DMS153 treated with DMSO at 0.1 percent for 48 hours (cell line): ENCODE measurements at regions not wholly inside any gene's neighbourhood (a gene's known extent, or its start where the extent isn't known, plus 50 kb on each side); places are given as distances from the start of the nearest gene placed in this dataset.

Source experiments
- DNase-seq: peaks from one replicate; lab custom pipeline; 2025; ENCODE audit not compliant: unreplicated experiment; lab: John Stamatoyannopoulos, UW

DNA sequence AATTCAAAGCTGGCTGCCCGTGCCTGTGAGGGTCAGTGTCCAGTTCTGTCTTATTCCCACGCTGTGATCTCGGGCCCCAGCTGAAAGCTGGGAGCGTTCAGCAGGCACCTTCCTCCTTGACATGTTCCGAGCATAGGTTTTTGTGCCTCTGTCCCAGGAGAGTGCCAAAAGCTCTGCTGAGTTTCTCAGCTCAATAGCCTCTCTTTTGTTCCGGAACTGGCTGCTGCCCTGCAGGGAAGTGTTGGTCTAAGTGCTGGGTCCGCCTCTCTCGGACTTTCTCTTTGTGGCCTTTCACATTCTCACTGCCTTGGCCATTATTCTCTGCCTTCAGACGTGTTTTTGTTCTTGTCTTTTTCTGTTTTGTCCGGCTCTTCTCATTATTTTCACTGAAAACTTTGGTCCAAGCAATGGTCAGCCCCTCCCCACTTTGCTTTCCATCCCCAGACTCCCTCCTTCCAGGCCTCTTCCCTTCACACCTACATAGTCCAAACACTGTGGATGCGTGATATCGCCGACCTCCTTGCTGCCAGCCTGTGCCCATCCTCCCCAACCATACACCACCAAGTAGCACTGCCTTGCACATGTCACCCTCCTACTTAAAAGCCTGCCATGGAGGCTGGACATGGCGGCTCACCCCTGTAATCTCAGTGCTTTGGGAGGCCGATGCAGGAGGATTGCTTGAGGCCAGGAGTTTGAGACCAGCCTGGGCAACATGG is 233.8 kb downstream of the RHOU start:
- no peak for DNase-seq

DNA sequence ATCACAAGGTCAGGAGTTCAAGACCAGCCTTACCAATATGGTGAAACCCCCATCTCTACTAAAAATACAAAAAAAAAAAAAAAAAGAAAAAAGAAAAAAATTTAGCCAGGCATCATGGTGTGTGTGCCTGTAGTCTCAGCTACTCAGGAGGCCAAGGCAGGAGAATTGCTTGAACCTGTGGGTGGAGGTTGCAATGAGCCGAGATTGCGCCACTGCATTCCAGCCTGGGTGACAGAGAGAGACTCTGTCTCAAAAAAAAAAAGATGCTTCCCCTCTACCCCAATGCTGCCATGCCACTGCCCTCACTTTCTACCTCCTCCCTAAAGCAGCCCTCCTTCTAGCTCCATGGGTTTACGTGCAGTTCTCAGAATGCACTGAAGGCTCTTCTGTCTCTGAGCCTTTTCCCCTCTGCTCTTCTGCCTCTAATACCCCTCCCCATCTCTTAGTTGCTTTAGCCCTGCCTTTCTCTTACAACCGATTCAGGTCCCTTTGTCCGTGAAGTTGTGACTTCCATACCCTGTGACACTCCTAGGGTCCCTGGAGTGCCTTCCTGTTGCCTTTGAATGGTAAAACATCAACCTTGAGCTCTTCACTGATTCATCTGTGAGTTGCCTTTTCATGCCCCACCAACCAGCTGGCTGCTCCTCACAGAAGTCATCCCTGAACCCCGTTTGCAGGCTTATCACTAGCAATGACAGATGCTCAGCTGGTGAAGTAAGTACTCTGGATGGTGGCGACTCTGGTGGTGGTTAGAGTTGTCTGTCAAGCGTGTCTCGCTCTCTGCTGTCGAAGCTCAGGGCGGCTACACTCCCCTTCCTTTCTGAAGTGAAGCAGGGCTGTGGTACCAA is 234.9 kb downstream of the RHOU start:
- no peak for DNase-seq

DNA sequence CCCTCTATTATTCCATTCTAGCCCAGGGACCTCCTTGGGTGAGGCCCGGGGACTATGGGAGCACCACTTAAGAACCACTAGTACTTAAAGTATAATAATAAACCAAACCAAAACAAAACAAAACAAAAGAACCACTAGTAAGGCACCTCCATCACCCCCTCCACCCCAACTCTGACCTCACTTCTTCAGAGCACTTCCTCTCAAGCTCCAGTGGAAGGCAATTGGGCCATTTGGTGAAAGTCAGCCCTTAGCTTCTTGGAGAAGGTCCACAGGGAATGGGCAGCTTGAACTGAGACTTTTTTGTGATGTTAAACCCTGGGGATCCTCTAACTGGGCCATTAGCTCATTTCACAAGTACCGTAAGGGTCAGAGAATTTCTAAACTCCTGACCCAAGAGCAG is 237.3 kb downstream of the RHOU start:
- DNase-seq, result no peak

DNA sequence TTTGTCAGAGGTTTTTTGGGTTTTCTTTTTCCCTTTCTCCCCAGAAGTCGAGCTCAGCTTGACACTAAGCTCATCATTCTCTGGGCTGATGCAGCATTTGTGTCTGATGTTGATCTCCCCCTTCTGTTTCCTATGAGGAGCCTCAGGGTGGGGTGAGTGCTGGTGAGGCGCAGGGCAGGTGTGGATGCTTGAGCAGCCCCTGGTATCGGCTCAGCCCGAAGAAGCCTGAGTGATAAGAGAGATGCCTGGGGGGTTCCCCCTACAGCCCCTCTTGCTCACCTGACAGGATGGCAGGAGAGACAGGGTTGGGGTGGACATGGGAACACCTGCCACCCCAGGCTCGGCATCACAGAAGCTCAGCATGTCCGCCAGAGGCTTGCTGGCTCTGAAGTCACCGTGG is 239.0 kb downstream of the RHOU start:
- DNase-seq, result no peak

DNA sequence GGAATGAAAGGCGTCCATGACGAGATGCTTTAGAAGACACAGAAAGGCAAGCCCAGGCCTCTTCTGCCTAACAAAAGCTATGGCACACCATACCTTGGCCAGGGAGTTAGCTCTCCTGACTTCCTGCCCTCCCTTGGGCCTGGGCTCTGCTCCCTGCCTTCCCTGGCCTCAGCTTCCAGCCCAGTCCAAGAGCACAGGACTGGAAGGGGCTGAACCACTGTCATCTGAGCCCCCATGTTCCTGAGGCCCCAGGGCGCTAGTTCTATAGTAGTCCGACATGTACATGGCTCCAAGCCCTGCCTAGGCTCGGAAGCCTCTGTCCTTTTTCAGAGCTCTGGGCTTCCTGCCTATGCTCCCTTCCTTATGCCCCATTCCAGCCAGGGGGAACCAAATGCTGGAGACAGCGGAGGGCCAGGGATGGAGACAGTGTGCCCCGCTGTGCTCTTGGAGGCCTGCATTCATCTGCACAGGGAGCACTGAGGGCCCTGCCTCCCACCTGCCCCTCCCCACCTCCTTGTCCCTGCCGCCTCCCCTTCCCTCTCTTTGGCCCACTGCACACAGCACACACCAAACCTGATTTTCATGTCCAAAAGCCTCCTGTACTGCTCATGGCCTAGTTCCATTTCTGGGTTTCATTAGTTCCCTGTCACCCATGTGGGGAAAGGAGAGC is 240.1 kb downstream of the RHOU start:
- no peak for DNase-seq

DNA sequence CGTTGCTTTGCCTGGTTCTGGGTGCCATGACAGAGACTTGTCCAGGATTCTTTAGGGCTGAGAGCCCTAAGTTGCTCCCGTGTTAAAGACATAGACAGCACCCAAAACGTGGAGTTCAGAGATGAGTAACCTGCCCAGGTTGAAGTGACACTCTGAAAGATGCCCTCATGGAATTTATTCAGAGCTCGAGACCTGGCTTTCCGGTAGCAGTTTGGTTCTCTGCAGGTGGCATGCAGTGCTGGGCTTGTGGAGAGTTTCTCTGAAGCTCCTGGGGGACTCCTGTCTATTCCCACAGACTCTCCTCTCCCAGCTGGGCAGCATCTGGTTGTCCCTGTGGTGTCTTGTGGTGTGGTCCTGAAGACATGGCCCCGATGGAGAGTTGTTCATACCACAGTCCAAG is 241.0 kb downstream of the RHOU start:
- DNase-seq, result no peak

DNA sequence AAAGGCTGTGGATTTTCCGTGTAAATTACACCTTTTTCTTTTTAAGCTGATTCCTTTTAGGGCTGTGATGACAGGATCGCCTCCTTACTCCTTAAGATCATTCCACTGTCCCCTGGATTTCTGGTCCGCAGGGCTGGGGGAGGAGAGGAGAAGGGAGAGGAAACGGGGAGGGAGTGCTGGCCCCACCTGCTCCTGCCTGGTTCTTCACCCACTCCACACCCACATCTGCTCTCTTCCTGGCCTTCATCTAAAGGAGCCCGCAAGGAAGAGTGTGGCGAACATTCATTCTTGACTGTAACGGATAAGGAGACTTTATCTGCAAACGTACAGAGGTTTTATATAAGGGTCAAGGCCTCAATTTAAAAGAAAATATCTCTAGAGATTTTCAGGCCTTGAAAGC is 242.0 kb downstream of the RHOU start:
- DNase-seq, result no peak

DNA sequence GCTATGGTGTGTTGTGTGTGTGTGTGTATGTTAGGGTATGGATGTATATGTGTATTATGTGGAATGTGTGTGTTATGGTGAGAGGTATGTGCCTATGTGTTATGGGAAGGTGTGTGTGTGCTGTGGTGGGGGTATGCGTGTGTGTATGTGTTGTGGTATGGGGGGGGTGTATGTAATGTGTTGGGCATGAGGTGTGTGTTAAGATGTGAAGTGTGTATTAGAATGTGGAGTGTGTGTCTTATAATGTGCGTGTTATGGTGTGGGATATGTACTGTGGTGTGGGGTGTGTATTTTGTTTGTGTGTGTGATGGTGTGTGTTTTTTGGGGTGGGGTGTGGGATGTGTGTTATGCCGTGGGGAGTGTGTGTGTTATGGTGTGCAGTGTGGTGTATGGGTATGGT is 242.5 kb downstream of the RHOU start:
- DNase-seq, result no peak

DNA sequence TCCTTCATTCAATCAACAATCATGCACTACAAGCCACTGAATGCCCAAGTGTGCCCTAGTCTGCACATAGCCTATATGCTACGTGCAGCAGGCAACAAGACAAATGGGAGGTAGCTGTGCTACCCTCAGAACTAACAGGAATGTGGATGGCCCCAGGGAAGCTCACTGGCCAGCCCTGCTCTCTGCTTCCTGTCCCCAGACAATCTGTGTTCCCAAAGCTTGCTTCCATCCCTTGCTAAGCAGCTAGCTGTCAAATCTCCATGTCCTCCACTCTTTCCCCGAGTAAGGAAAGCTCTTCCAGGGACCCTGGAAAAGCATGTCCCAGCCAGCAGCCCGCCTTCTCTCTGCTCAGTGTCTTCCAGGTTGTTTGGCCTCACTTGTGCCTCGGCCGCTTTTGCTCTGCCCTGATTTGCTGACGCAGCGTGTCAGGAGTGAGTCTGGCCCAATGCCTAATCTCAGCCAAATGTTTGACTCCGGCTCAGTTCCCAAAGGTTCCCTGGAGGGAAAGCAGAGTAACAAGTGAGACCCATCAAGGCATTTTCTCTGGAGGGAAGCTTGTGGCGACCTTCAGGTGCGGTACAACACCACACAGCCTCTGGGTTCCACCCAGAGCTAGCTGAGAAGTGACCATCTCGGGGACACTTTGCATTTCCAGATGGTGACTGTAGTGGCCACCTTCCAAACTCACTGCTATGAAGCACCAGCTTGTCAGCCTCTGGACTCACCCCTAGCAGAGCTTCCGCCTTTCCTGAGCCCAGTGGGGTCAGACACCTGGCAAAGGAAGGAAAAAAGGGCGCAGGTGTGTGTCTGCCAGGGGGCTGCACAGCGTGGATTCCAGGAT is 243.4 kb downstream of the RHOU start:
- no peak for DNase-seq

DNA sequence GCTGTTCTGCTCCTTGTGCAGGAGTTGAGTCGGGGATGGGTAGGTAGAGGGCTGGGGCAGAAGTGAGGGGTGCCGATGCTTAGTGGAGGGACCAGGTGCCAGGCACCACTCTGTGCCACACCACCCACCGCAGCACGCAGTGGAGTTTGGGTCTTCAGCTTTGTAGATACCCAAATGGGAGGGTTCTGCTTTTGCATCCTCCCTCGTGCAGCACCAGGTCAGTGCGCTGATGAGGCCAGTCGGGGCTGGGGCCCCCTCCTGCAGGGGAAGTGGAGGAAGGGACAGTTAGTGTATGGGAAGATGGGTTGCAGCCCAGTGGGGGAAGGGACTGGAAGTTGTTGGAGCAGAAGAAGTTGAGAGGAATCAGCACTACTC is 244.0 kb downstream of the RHOU start:
- no peak for DNase-seq

DNA sequence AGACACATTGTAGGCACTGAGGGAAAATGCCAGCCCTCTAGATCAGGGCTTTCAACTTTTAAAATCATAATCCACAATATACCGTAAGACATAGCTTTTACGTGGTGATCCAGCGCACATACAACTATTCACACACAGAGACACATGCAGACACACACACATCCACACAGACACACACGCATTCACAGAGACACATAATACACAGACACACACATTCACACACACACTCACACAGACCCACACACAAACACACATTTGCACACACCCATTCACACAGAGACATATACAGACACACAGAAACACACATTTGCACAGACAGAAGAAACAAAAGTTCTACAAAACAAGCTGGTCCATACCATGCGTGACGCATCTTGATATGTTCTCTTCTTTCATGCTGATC is 244.5 kb downstream of the RHOU start:
- DNase-seq, result no peak

DNA sequence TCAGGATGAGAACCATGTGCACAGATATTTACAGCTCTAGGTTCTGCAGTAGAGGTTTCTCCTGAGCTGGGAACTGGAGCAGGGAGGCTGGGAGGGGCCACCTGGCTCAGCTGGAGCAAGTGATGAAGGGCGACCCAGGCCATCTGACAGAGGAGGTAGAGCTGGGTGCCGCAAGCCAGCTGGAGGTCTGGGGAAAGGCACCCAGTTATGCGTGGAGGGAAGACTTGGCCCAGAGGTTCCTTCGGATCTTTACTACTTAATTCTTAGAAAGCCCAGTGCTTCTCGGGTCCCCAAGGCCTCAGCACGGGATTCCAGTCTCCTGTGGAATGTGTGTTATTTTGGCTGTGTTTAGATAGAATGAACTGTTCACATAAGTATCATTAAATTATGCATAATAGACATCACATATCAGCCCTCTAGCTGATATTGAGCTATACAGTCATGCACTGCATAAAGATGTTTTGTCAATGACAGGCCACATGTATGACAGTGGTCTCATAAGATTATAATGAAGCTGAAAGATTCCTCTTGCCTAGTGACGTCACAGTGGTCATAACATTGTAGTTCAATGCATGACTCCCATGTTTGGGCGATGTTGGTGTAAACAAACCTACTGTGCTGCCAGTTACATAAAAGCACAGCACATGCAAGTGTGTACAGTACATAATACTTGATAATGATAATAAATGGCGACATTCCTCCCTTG is 245.1 kb downstream of the RHOU start:
- no peak for DNase-seq

DNA sequence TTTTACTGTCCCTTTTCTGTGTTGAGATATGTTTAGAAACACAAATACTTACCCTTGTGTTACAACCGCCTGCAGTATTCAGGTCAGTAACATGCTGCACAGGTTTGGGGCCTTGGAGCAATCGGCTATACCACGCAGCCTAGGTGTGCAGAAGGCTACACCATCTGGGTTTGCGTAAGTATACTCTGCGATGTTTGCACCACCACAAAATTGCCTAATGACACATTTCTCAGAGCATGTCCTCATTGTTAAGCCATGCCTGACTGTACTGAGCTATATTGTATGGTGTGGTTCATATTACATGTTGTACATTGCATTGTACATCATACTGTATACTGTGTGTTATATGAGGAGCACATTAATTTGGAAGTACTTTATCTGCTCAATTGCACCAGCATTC is 247.4 kb downstream of the RHOU start:
- no peak for DNase-seq

DNA sequence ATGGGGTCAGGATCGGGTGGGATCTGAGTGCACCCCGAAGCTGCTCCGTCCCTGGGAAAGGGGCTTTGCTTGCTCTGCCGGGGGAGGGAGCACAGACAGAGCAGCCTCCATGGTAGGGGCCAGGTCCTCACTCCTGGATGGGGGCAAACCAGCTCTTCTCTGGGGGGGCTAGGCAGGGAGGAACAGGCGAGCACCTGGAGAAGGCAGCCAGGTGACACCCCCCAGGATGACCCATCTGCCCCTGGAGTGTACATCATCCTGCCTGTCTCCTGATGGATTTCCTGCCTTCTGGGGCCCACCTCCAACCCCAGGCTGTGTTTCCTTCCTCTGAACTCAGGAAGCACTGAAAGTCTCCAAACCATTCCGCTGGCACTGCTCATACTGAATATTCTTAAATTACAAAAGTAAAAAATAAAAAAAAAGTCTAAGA is 248.0 kb downstream of the RHOU start:
- DNase-seq, result no peak

DNA sequence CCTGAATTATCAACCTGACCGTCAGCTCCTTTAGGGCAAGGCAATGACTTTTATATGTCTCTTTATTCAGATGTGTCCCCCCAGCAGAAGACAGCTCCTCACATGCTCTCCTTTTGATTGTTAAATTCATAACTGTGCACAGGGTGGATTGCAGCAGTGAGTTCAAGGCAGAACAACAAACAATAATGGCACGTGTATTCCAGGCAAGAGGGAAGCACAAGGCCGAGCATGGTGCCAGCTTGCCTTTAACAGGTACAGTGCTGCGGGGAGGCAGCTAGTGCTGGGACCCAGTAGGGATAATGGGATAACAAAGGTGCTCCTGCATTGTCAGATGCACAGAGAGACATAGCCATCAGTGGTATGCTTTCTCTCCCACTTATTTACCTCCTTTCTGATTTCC is 248.4 kb downstream of the RHOU start:
- DNase-seq, result no peak

DNA sequence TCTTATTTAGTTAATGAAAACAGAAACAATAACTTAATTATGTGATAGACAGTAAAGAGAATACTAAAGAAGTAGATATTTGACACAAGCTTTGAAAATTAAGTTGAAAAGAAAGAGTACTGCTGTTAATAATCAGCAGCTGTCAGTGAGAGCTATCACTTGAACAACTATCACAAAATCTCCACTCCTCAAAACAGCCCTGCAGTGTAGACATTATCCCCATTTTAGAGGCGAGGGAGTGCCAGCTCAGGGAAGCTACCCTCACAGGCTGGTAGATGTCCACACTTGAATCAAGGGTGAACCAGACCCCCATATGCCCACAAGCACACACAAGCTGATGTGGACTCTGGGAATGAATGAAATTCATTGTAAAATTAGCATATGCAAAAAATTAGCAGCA is 248.8 kb downstream of the RHOU start:
- no peak for DNase-seq

DNA sequence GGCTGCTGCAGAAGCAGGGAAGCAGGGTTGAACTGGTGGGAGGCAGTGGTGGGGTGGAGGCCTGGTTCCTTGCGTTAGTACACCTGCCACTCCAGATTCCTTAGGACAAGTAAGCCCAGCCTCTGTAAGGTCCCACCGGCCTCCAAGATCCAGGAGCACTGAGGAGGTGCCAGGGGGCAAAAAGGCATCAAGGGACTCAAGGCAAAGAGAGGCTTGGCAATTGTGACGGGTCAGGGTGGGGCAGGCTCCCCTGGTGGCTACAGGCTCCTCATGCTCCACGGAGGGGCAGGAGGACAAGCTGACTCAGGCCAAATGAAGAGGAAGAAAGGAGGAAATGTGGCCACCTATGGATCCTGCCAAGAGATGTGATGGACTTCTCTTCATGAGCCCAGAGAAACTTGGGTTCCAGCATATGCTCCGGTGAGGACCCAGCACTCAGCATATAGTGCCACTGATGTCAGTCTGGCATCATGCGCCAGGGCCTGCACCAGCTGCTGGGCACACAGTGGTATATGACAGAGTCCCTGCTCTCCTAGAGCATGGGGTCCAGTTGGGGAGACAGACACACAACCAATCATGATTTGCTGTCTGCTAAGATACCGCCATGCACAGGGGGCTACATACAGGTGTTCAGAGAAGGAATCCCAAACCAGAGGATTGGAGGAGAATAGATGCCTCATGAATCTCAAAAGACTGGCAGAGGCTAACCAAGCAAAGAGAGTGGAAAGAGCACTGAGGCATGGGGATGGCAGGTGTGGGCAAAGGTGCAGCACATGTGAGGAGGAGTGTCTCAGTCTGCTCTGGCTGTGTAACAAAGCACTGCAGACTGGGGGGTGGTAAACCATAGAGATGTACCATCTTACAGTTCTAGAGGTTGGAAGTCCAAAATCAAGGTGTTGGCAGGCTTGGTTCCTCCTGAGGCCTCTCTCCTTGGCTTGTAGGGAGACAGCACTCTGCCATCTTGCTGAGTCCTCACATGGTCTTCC is 249.7 kb downstream of the RHOU start:
- no peak for DNase-seq

DNA sequence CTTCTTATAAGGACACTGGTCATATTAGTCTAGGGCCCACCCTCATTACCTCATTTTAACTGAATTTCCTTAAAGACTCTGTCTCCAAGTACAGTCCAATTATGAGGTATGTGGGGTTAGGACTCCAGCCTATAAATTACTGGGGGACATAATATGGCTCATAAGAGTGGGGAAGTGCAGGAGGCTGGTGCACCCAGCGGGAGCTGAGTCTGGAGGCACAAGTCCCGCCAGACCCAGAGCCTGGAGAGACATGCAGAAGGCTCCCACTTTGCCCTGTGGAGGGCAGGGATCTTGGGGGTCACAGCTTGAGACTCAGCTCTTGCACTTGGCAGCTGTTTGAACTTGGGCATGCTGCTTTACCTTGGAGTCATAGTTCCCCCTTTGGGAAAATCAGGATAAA is 250.4 kb downstream of the RHOU start:
- no peak for DNase-seq

DNA sequence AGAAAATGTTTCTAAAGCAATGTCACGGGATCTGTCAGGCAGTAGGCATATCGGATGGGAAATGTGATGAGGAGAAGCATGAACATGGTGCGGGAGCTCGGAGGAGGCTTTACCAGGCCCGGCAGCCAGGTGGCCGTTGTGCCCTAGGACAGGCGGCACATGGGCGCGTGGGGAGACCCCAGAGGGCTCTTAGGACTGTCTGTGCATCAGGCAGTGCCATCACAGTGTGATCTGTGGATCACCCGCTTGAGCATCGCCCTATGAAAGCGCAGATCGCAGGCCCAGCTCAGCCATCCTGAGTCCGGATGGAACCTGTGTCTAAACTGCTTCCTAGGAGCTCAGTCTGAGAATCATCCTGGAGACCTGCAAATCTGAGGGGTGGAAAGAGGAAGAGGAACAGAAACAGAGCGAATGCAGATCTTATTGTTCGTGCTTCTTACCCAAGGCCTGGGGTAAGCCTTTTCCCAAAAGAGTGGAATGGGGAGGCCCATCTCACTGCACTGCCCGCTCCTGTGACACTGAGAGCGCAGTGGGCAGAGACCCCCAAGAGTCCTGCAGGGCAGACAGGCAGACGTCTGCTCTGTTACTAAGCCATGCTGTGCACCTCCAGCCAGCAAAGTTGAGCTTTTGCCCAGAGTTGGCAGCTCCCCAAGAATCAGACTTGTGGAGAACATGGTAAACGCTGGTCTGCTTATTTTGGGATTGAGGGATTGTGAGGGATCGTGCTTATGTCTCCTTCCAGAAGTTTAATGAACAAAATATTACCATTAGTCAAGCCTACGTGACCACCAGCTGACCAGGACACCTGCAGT is 251.0 kb downstream of the RHOU start:
- no peak for DNase-seq
